Spleen (tissue), 7 donors: ENCODE measurements at regions not wholly inside any gene's neighbourhood (a gene's known extent, or its start where the extent isn't known, plus 50 kb on each side); places are given as distances from the start of the nearest gene placed in this dataset.

Experiments
- CTCF ChIP-seq, 11 experiments: fragments of 200-600 bp in 7 of 11; fragments of 450-650 bp in 4 of 11; sonication (generic) in 4 of 11; IDR thresholded peaks in 8 of 11; conservative IDR thresholded peaks in 3 of 11; 1 replicate in 7 of 11; 2 replicates in 4 of 11; pipeline versions ENCODE4 v1.4.0 to v1.8.0; 2016 to 2021; ENCODE audit warnings: antibody characterized with exemption in 11 of 11, inconsistent platforms in 4 of 11, mild to moderate bottlenecking in 1 of 11
- POLR2A ChIP-seq, 3 donors: fragments of 450-650 bp; IDR thresholded peaks; one replicate each; pipeline ENCODE4 v1.5.1; 2017; ENCODE audit warnings: antibody characterized with exemption in 3 of 3, mild to moderate bottlenecking in 1 of 3
- donor health status: DM: no; HTN: no; CAD: no; lungs with moderate emphysema.
- donor health status: DM: no; HTN: no; CAD: no.
- donor health status: DM: no; HTN: no; CAD: no.

- TF ChIP-seq POLR2A (IDR thresholded peaks at IDR 0.05) (no peak), CTCF (IDR thresholded peaks at IDR 0.05 in 8 of 11, conservative IDR thresholded peaks at IDR 0.05 in 3 of 11) (no peak)
Measured at GRCh38 chrX:110449312-110449711, 90.7 kb downstream of the RTL9 start.
